Esophagus (tissue), 2 donors: ENCODE measurements at regions not wholly inside any gene's neighbourhood (a gene's known extent, or its start where the extent isn't known, plus 50 kb on each side); places are given as distances from the start of the nearest gene placed in this dataset.

ENCODE experiments used
- H3K27ac ChIP-seq, 2 donors: one replicate each; pipeline ENCODE4 v1.5.1; 2013; ENCODE audit warnings: low read depth in 2 of 2, mild to moderate bottlenecking in 2 of 2, inconsistent platforms in 1 of 2, low read length in 1 of 2, moderate library complexity in 1 of 2
- H3K27me3 ChIP-seq, 2 donors: one replicate each; pipeline ENCODE4 v1.6.1; 2013; ENCODE audit warnings: low read length in 2 of 2, control low read depth in 1 of 2, mild to moderate bottlenecking in 1 of 2; ENCODE audit not compliant: insufficient read depth in 2 of 2, control insufficient read depth in 1 of 2
- H3K36me3 ChIP-seq, 2 donors: one replicate each; pipeline ENCODE4 v1.6.1; 2013; ENCODE audit warnings: low read length in 1 of 2; ENCODE audit not compliant: control insufficient read depth in 2 of 2, insufficient read depth in 2 of 2
- H3K4me1 ChIP-seq, 2 donors: one replicate each; pipeline ENCODE4 v1.6.1; 2013; ENCODE audit warnings: low read length in 1 of 2; ENCODE audit not compliant: control insufficient read depth in 2 of 2, insufficient read depth in 2 of 2
- H3K4me3 ChIP-seq, 2 donors: one replicate each; pipeline ENCODE4 v1.5.1; 2013; ENCODE audit warnings: low read length in 2 of 2, mild to moderate bottlenecking in 2 of 2, low read depth in 1 of 2, moderate library complexity in 1 of 2
- H3K9me3 ChIP-seq, 2 donors: one replicate each; pipeline ENCODE4 v1.6.1; 2013; ENCODE audit warnings: mild to moderate bottlenecking in 2 of 2, low read depth in 1 of 2, low read length in 1 of 2, moderate library complexity in 1 of 2; ENCODE audit not compliant: control insufficient read depth in 2 of 2, insufficient read depth in 1 of 2
- WGBS, 2 donors: extraction: QIAGEN DNeasy Blood & Tissue Kit; methylation state at CpG; one replicate each; pipeline ENCODE4 v1.1.7; 2013; 5-methylcytosine and 5-hydroxymethylcytosine counted together
- donor health status: healthy with polysubstance abuse.
- donor health status: Bipolar disorder and iron deficiency.

- Histone ChIP-seq H3K27me3 (no peaks in the 10 kb centered on the region), H3K4me1 (no peaks in the 10 kb centered on the region), H3K27ac (no peak overlapping the region), H3K9me3 (no peaks in the 10 kb centered on the region), H3K4me3 (no peak overlapping the region), H3K36me3 (no peaks in the 10 kb centered on the region)
- WGBS, 2 donors: 55 to 61% methylated on average over 9 of the region's 9 CpGs
These were observed 631.3 kb downstream of the EFNB2 start for GRCh38 chr13:105904034-105904742.

GRCh38 chr13:105902396-105902795, 633.1 kb downstream of the EFNB2 start:
- Histone ChIP-seq H3K27me3 (no peaks in the 10 kb centered on the region), H3K4me1 (no peaks in the 10 kb centered on the region), H3K9me3 (no peaks in the 10 kb centered on the region), H3K36me3 (no peaks in the 10 kb centered on the region), H3K4me3 (no peak overlapping the region), H3K27ac (no peak overlapping the region)
- WGBS, 2 donors: 79 to 81% methylated on average over 2 of the region's 2 CpGs

- H3K4me3 ChIP-seq: no peak overlapping the region
- no peaks in the 10 kb centered on the region for H3K9me3 ChIP-seq
- H3K4me1 ChIP-seq: no peaks in the 10 kb centered on the region
- no peaks in the 10 kb centered on the region for H3K36me3 ChIP-seq
- H3K27ac ChIP-seq: no peak overlapping the region
- H3K27me3 ChIP-seq: no peaks in the 10 kb centered on the region
- WGBS, 2 donors: 93 to 94% methylated on average over 6 of the region's 6 CpGs
These were observed 637.9 kb downstream of the EFNB2 start for GRCh38 chr13:105897575-105897974.

- WGBS, 2 donors: 74 to 76% methylated on average over 2 of the region's 2 CpGs
- no peaks in the 10 kb centered on the region for H3K27me3 ChIP-seq
These were observed 640.8 kb downstream of the EFNB2 start for GRCh38 chr13:105894697-105895096.

GRCh38 chr13:105890509-105890908, 645.0 kb downstream of the EFNB2 start:
- Histone ChIP-seq H3K4me3 (no peak overlapping the region), H3K36me3 (no peaks in the 10 kb centered on the region), H3K27ac (no peak overlapping the region), H3K27me3 (no peaks in the 10 kb centered on the region), H3K4me1 (no peaks in the 10 kb centered on the region), H3K9me3 (no peaks in the 10 kb centered on the region)
- 88 to 92% methylated on average over 4 of the region's 4 CpGs for WGBS, 2 donors

More at GRCh38 chr13:105894697-105895096, 640.8 kb downstream of the EFNB2 start:
- Histone ChIP-seq H3K9me3 (no peaks in the 10 kb centered on the region), H3K36me3 (no peaks in the 10 kb centered on the region), H3K4me1 (no peaks in the 10 kb centered on the region), H3K27ac (no peak overlapping the region), H3K4me3 (no peak overlapping the region)

- Histone ChIP-seq H3K36me3 (no peaks in the 10 kb centered on the region), H3K4me1 (no peaks in the 10 kb centered on the region), H3K4me3 (no peak overlapping the region), H3K27me3 (no peaks in the 10 kb centered on the region), H3K9me3 (no peaks in the 10 kb centered on the region), H3K27ac (no peak overlapping the region)
- 77 to 84% methylated on average over 1 of the region's 1 CpG for WGBS, 2 donors
These were observed 657.3 kb downstream of the EFNB2 start for GRCh38 chr13:105878119-105878700.

GRCh38 chr13:105874814-105875213, 660.6 kb downstream of the EFNB2 start:
- Histone ChIP-seq H3K27ac (no peak overlapping the region), H3K36me3 (no peaks in the 10 kb centered on the region)

GRCh38 chr13:105871768-105872167, 663.7 kb downstream of the EFNB2 start:
- no peak overlapping the region for H3K27ac ChIP-seq
- no peaks in the 10 kb centered on the region for H3K4me1 ChIP-seq
- H3K9me3 ChIP-seq: no peaks in the 10 kb centered on the region
- H3K4me3 ChIP-seq: no peak overlapping the region
- H3K36me3 ChIP-seq: no peaks in the 10 kb centered on the region
- WGBS, 2 donors: 61 to 98% methylated on average over 1 of the region's 1 CpG
- no peaks in the 10 kb centered on the region for H3K27me3 ChIP-seq

More at GRCh38 chr13:105874814-105875213, 660.6 kb downstream of the EFNB2 start:
- Histone ChIP-seq H3K4me3 (no peak overlapping the region), H3K9me3 (no peaks in the 10 kb centered on the region), H3K27me3 (no peaks in the 10 kb centered on the region), H3K4me1 (no peaks in the 10 kb centered on the region)

GRCh38 chr13:105871326-105871725, 664.1 kb downstream of the EFNB2 start:
- Histone ChIP-seq H3K27me3 (no peaks in the 10 kb centered on the region), H3K36me3 (no peaks in the 10 kb centered on the region), H3K27ac (no peak overlapping the region), H3K4me3 (no peak overlapping the region), H3K4me1 (no peaks in the 10 kb centered on the region), H3K9me3 (no peaks in the 10 kb centered on the region)
- WGBS, 2 donors: 64 to 77% methylated on average over 2 of the region's 2 CpGs
